PC-9 (cell line): ENCODE measurements at regions not wholly inside any gene's neighbourhood (a gene's known extent, or its start where the extent isn't known, plus 50 kb on each side); places are given as distances from the start of the nearest gene placed in this dataset.
"Not testable (repeated sequence)": the region's sequence is repeated elsewhere in the genome, so short reads cannot be mapped to it uniquely, and the experiment has no call there.

ENCODE experiments used
- BruUV-seq: library from RNA; stranded (reverse); fragments of 400-500 nt; replicated peaks from 2 replicates; lab custom pipeline; 2021; lab: Mats Ljungman, UMichigan
- CTCF ChIA-PET: fragments of 300-600 bp; sonication (Branson Sonifier 250); formaldehyde crosslinking; loops from one replicate; lab custom pipeline; 2022; ENCODE audit warnings: antibody characterized with exemption; lab: Charles Lee
- POLR2A ChIA-PET: fragments of 300-600 bp; sonication (Branson Sonifier 250); formaldehyde crosslinking; loops from one replicate; lab custom pipeline; 2022; ENCODE audit warnings: antibody characterized with exemption; ENCODE audit not compliant: unreplicated experiment; lab: Charles Lee
- DNase-seq, 2 experiments: peaks; one replicate each; pipeline versions ENCODE4 v3.0.0 to v3.0.0-alpha.2; 2015 to 2022; ENCODE audit warnings: mixed read lengths in 1 of 2
- H2AFZ ChIP-seq: fragments of 200-600 bp; sonication (generic); 2 replicates; pipeline ENCODE4 v1.8.1; 2017; ENCODE audit warnings: antibody characterized with exemption
- H3F3A ChIP-seq: fragments of 200-600 bp; sonication (generic); 2 replicates; pipeline ENCODE4 v1.8.1; 2017; ENCODE audit warnings: antibody characterized with exemption, mild to moderate bottlenecking, low read depth; ENCODE audit not compliant: insufficient read depth
- H3K27ac ChIP-seq: fragments of 200-600 bp; sonication (generic); 2 replicates; pipeline ENCODE4 v1.6.1; 2016; ENCODE audit warnings: mixed run types
- H3K27me3 ChIP-seq: fragments of 200-600 bp; sonication (generic); 2 replicates; pipeline ENCODE4 v1.6.1; 2016; ENCODE audit warnings: low read depth, mixed run types; ENCODE audit not compliant: insufficient read depth
- H3K36me3 ChIP-seq: fragments of 200-600 bp; sonication (generic); 2 replicates; pipeline ENCODE4 v1.6.1; 2016; ENCODE audit warnings: low read depth, mixed run types
- H3K4me1 ChIP-seq: fragments of 200-600 bp; sonication (generic); replicated peaks from 2 replicates; pipeline ENCODE4 v1.6.1; 2016; ENCODE audit warnings: mixed run types; ENCODE audit not compliant: insufficient read depth
- H3K4me2 ChIP-seq: fragments of 200-600 bp; sonication (generic); 2 replicates; pipeline ENCODE4 v1.6.1; 2017; ENCODE audit warnings: mixed run types
- H3K4me3 ChIP-seq: fragments of 200-600 bp; sonication (generic); 2 replicates; pipeline ENCODE4 v1.6.1; 2016; ENCODE audit warnings: mixed run types
- H3K79me2 ChIP-seq: fragments of 200-600 bp; sonication (generic); 2 replicates; pipeline ENCODE4 v1.6.1; 2017; ENCODE audit warnings: low read depth, mixed run types
- H3K9me2 ChIP-seq: fragments of 200-600 bp; sonication (generic); 2 replicates; pipeline ENCODE4 v1.8.1; 2017; ENCODE audit warnings: mild to moderate bottlenecking; ENCODE audit not compliant: insufficient read depth
- H3K9me3 ChIP-seq: fragments of 200-600 bp; sonication (generic); 2 replicates; pipeline ENCODE4 v1.8.1; 2016; ENCODE audit warnings: low read depth; ENCODE audit not compliant: insufficient read depth
- H4K20me1 ChIP-seq: fragments of 200-600 bp; sonication (generic); 2 replicates; pipeline ENCODE4 v1.8.1; 2017; ENCODE audit not compliant: insufficient read depth
- CTCF ChIP-seq: fragments of 200-600 bp; sonication (generic); conservative IDR thresholded peaks from 2 replicates; pipeline ENCODE4 v1.6.1; 2017; ENCODE audit warnings: mixed run types, antibody characterized with exemption, mild to moderate bottlenecking, moderate library complexity
- EZH2 ChIP-seq: fragments of 200-600 bp; sonication (generic); IDR thresholded peaks from 2 replicates; pipeline ENCODE4 v1.8.0; 2017; ENCODE audit warnings: antibody characterized with exemption, low read depth
- intact Hi-C: fragments of 100-400 bp; cut with micrococcal nuclease; formaldehyde crosslinking; loops from one replicate; pipeline ENCODE4 v1.10.0; 2022; ENCODE audit not compliant: unreplicated experiment

- H3K4me2 ChIP-seq, H3K36me3 ChIP-seq, intact Hi-C loops, H3K9me2 ChIP-seq, POLR2A ChIA-PET, H3K79me2 ChIP-seq, BruUV-seq, H3K27me3 ChIP-seq, H3K4me3 ChIP-seq, H3K27ac ChIP-seq, H3K9me3 ChIP-seq, H4K20me1 ChIP-seq, H2AFZ ChIP-seq, DNase-seq, CTCF ChIA-PET: not testable (repeated sequence)
- peaks cover 42% of the 10 kb centered on the region for H3K4me1 ChIP-seq
- H3F3A ChIP-seq: peaks cover 29% of the 10 kb centered on the region
Observed at GRCh38 chr1:211890091-211890995, 59.8 kb upstream of the LPGAT1 start.

- H3K4me3 ChIP-seq, H2AFZ ChIP-seq, H3K27me3 ChIP-seq, DNase-seq, H4K20me1 ChIP-seq, CTCF ChIA-PET, H3K27ac ChIP-seq, H3K9me3 ChIP-seq, POLR2A ChIA-PET, H3K79me2 ChIP-seq, H3K9me2 ChIP-seq, intact Hi-C loops, H3K4me2 ChIP-seq, BruUV-seq, H3K36me3 ChIP-seq: not testable (repeated sequence)
- Histone ChIP-seq H3F3A (peaks cover 29% of the 10 kb centered on the region), H3K4me1 (peaks cover 37% of the 10 kb centered on the region)
Observed at GRCh38 chr1:211889307-211890090, 58.9 kb upstream of the LPGAT1 start.

GRCh38 chr1:211886551-211886950 lies 56.0 kb upstream of the LPGAT1 start:
- Histone ChIP-seq H3K9me2 (no peaks in the 10 kb centered on the region), H3K4me1 (peaks cover 29% of the 10 kb centered on the region), H3K27ac (peak overlapping the region; percentile 63), H3K36me3 (no peaks in the 10 kb centered on the region), H3K79me2 (no peaks in the 10 kb centered on the region), H2AFZ (no peak overlapping the region), H3K9me3 (peaks cover 3% of the 10 kb centered on the region; the same call in 1 of the 2 replicates), H3F3A (peaks cover 28% of the 10 kb centered on the region), H4K20me1 (no peaks in the 10 kb centered on the region), H3K4me2 (no peak overlapping the region), H3K27me3 (no peaks in the 10 kb centered on the region), H3K4me3 (no peak overlapping the region)
- DNase-seq: no peak
- no TSS peak for BruUV-seq
- CTCF ChIA-PET: no interaction called here
- POLR2A ChIA-PET: no interaction called here
- no peak for TF ChIP-seq CTCF
- no peak for TF ChIP-seq EZH2
- intact Hi-C loops: no loop called here
